ENCODE measurements at regions not wholly inside any gene's neighbourhood (a gene's known extent, or its start where the extent isn't known, plus 50 kb on each side); places are given as distances from the start of the nearest gene placed in this dataset.

DNA sequence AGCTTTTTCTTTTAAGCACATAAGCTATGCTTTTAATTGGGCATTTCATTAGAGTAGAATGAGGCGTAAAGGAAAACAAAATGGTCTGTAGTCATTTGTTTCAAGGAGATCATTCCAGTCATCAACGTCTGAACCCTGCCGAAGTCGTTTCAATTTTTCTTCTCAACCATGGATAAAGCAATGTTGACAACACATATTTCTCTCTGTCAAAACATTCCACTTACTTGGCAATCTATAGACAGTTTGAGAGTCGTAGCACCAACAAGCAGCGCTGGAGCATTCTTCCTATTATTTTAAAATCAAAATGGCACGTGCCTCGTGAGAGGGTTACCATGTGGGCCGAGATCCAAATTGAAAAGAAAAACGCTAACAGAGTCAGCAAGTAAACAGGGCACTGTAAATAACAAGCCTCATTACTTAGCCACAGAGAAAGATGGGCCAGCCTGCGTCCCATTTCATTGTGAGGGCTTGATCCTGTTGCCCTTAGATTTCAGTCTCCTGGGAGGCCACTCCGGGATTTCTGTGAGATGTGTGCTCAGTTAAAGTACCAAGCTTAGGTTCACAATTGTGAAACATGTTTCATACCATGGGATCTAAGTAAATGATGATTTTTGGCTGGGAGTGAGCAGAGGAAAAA, 422.9 kb downstream of the DTWD2 start:
- Histone ChIP-seq H3K9me3 (replicated peaks; ENCODE audit: control insufficient read depth, insufficient read depth, low read length) (peaks cover 4% of the 10 kb centered on the region), H3K4me3 (replicated peaks in 1 of 3; ENCODE audit: insufficient read depth in 1 of 3, low read depth in 1 of 3, low read length in 3 of 3) (no peak overlapping the region), H3K27me3 (ENCODE audit: control insufficient read depth in 2 of 2, insufficient read depth in 2 of 2, low read length in 2 of 2) (no peaks in the 10 kb centered on the region), H4K20me1 (replicated peaks; ENCODE audit: control insufficient read depth, extremely low read depth, insufficient read depth, low read length) (no peaks in the 10 kb centered on the region), H3K9ac (replicated peaks; ENCODE audit: extremely low read depth, insufficient read depth, low read length) (no peak overlapping the region), H3K4me2 (ENCODE audit: insufficient read depth, low read length) (no peak overlapping the region), H3K4me1 (ENCODE audit: control insufficient read depth, extremely low read depth, insufficient read depth, low read length) (no peaks in the 10 kb centered on the region), H3K79me2 (ENCODE audit: control insufficient read depth, insufficient read depth, low read length) (no peaks in the 10 kb centered on the region), H2AFZ (ENCODE audit: low read depth, low read length) (no peak overlapping the region), H3K9me1 (replicated peaks; ENCODE audit: control insufficient read depth, extremely low read depth, insufficient read depth, low read length) (no peaks in the 10 kb centered on the region), H3K27ac (ENCODE audit: insufficient read depth, low read depth, low read length) (no peak overlapping the region), H3K36me3 (ENCODE audit: control insufficient read depth in 2 of 2, extremely low read depth in 1 of 2, insufficient read depth in 2 of 2, low read length in 2 of 2) (no peaks in the 10 kb centered on the region)
- DNase-seq (ENCODE audit: low read depth, low spot score) (no peak), FAIRE-seq (no peak)
- CTCF ChIA-PET = no interaction called here
- TF ChIP-seq, protein P1, sequence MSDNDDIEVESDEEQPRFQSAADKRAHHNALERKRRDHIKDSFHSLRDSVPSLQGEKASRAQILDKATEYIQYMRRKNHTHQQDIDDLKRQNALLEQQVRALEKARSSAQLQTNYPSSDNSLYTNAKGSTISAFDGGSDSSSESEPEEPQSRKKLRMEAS (IDR thresholded peaks at IDR 0.05; ENCODE audit: insufficient read depth, insufficient read length) = no peak
- TF ChIP-seq FOS (IDR thresholded peaks at IDR 0.05; ENCODE audit: borderline replicate concordance, insufficient read depth, low read length) (no peak), POLR2A (IDR thresholded peaks at IDR 0.05; ENCODE audit: low read depth, low read length) (no peak), POLR2AphosphoS5 (IDR thresholded peaks at IDR 0.05; ENCODE audit: insufficient read depth, low read depth, low read length) (no peak)
- TF ChIP-seq, protein P2, sequence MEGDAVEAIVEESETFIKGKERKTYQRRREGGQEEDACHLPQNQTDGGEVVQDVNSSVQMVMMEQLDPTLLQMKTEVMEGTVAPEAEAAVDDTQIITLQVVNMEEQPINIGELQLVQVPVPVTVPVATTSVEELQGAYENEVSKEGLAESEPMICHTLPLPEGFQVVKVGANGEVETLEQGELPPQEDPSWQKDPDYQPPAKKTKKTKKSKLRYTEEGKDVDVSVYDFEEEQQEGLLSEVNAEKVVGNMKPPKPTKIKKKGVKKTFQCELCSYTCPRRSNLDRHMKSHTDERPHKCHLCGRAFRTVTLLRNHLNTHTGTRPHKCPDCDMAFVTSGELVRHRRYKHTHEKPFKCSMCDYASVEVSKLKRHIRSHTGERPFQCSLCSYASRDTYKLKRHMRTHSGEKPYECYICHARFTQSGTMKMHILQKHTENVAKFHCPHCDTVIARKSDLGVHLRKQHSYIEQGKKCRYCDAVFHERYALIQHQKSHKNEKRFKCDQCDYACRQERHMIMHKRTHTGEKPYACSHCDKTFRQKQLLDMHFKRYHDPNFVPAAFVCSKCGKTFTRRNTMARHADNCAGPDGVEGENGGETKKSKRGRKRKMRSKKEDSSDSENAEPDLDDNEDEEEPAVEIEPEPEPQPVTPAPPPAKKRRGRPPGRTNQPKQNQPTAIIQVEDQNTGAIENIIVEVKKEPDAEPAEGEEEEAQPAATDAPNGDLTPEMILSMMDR (IDR thresholded peaks at IDR 0.05; ENCODE audit: extremely low read depth in 1 of 2, insufficient read depth in 1 of 2, low read depth in 1 of 2, low read length in 2 of 2) = no peak
- intact Hi-C loops (cut with micrococcal nuclease) (no loop called here), dilution Hi-C loops (cut with MboI; ENCODE audit: extremely low pct_ligation_motif_present, low sequenced_read_pairs) (no loop called here)
- BruUV-seq (replicated peaks) = no TSS peak
- POLR2A ChIA-PET = no interaction called here

DNA sequence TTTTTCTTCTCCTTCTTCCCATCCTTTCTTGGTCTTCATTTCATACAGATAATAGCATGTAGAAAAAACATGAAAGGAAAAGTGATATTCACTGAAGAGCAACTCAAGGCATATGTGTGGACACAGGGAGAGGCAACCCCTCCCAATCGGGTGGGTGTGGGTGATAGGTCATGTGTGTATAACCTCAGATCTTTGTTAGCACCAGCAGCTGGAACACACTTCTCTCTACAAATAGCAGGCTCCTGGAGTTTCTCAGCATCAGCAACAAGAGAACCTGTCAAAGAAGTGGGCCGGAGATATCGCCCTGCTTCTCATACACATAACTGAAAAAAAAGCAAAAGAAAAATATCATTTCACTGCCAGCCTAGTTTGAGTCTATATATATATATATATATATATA, 426.4 kb downstream of the DTWD2 start:
- dilution Hi-C loops (cut with MboI; ENCODE audit: extremely low pct_ligation_motif_present, low sequenced_read_pairs) (no loop called here), intact Hi-C loops (cut with micrococcal nuclease) (no loop called here)
- Histone ChIP-seq H3K4me1 (ENCODE audit: control insufficient read depth, extremely low read depth, insufficient read depth, low read length) (no peaks in the 10 kb centered on the region), H3K27ac (ENCODE audit: insufficient read depth, low read depth, low read length) (no peak overlapping the region), H3K9ac (replicated peaks; ENCODE audit: extremely low read depth, insufficient read depth, low read length) (no peak overlapping the region), H2AFZ (ENCODE audit: low read depth, low read length) (no peak overlapping the region), H3K79me2 (ENCODE audit: control insufficient read depth, insufficient read depth, low read length) (no peaks in the 10 kb centered on the region), H3K27me3 (ENCODE audit: control insufficient read depth in 2 of 2, insufficient read depth in 2 of 2, low read length in 2 of 2) (no peaks in the 10 kb centered on the region), H3K4me3 (replicated peaks in 1 of 3; ENCODE audit: insufficient read depth in 1 of 3, low read depth in 1 of 3, low read length in 3 of 3) (no peak overlapping the region), H3K36me3 (ENCODE audit: control insufficient read depth in 2 of 2, extremely low read depth in 1 of 2, insufficient read depth in 2 of 2, low read length in 2 of 2) (no peaks in the 10 kb centered on the region), H3K9me1 (replicated peaks; ENCODE audit: control insufficient read depth, extremely low read depth, insufficient read depth, low read length) (no peaks in the 10 kb centered on the region), H3K4me2 (ENCODE audit: insufficient read depth, low read length) (no peak overlapping the region), H3K9me3 (replicated peaks; ENCODE audit: control insufficient read depth, insufficient read depth, low read length) (no peaks in the 10 kb centered on the region), H4K20me1 (replicated peaks; ENCODE audit: control insufficient read depth, extremely low read depth, insufficient read depth, low read length) (no peaks in the 10 kb centered on the region)
- no TSS peak for BruUV-seq (replicated peaks)
- DNase-seq (ENCODE audit: low read depth, low spot score) = no peak
- FAIRE-seq = no peak
- no peak for TF ChIP-seq POLR2AphosphoS5 (IDR thresholded peaks at IDR 0.05; ENCODE audit: insufficient read depth, low read depth, low read length)
- TF ChIP-seq EZH2 (IDR thresholded peaks at IDR 0.05; ENCODE audit: borderline replicate concordance, low read depth, low read length, severe bottlenecking) = no peak
- TF ChIP-seq, protein P1 (IDR thresholded peaks at IDR 0.05; ENCODE audit: insufficient read depth, insufficient read length) = no peak
- TF ChIP-seq GATA2 (IDR thresholded peaks at IDR 0.05; ENCODE audit: insufficient read depth, insufficient read length, low read depth, low read length) = no peak
- no peak for TF ChIP-seq MYC (IDR thresholded peaks at IDR 0.05; ENCODE audit: low read depth, low read length)
- TF ChIP-seq POLR2A (IDR thresholded peaks at IDR 0.05; ENCODE audit: low read depth, low read length) = no peak
- TF ChIP-seq FOS (IDR thresholded peaks at IDR 0.05; ENCODE audit: borderline replicate concordance, insufficient read depth, low read length) = no peak
- TF ChIP-seq, protein P2 (IDR thresholded peaks at IDR 0.05; ENCODE audit: extremely low read depth in 1 of 2, insufficient read depth in 1 of 2, low read depth in 1 of 2, low read length in 2 of 2) = no peak
- TF ChIP-seq JUN (IDR thresholded peaks at IDR 0.05; ENCODE audit: borderline replicate concordance, insufficient read depth, insufficient read length, low read depth) = no peak
- CTCF ChIA-PET = no interaction called here
- POLR2A ChIA-PET = no interaction called here
